Vagina (tissue), 2 donors: ENCODE measurements at regions not wholly inside any gene's neighbourhood (a gene's known extent, or its start where the extent isn't known, plus 50 kb on each side); places are given as distances from the start of the nearest gene placed in this dataset.

Experiments used
- CTCF ChIP-seq, 3 experiments: fragments of 450-650 bp in 2 of 3; fragments of 200-600 bp in 1 of 3; sonication (generic) in 1 of 3; IDR thresholded peaks; one replicate each; pipeline ENCODE4 v1.5.1; 2017 to 2019; ENCODE audit warnings: antibody characterized with exemption in 3 of 3, mild to moderate bottlenecking in 2 of 3, moderate library complexity in 2 of 3
- POLR2A ChIP-seq, 2 donors: fragments of 450-650 bp; IDR thresholded peaks; one replicate each; pipeline ENCODE4 v1.6.1; 2017; ENCODE audit warnings: antibody characterized with exemption in 2 of 2, mild to moderate bottlenecking in 2 of 2, moderate library complexity in 2 of 2

DNA sequence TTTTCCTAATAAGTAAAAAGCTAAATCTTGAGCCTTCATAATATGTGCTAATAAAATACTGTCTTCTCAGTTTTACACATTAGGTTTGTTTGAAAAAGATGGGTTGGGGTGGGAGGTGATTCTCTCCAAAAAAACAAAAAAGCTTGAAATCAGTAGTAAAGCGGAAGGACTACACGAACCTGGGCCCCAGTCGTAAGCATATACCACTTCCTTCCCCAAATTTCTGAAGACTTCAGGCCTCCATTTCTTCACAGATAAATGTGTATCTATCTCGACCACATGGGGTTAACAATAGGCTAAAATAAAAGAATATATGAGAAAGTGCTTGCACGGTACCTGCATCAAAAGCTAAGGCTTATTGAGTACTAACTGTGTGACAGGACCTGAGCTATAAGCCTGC is 51.6 kb upstream of the PAX2 start:
- no peak for TF ChIP-seq CTCF (IDR thresholded peaks at IDR 0.05)
- TF ChIP-seq POLR2A (IDR thresholded peaks at IDR 0.05): no peak
